H1 (cell line): ENCODE measurements at regions not wholly inside any gene's neighbourhood (a gene's known extent, or its start where the extent isn't known, plus 50 kb on each side); places are given as distances from the start of the nearest gene placed in this dataset.

ENCODE experiments used
- BCL11A ChIP-seq, 2 experiments: IDR thresholded peaks; one replicate each; pipeline ENCODE4 v1.6.1; 2011; ENCODE audit warnings: low read depth in 2 of 2, low read length in 2 of 2, mild to moderate bottlenecking in 2 of 2
- CTBP2 ChIP-seq: IDR thresholded peaks from 2 replicates; pipeline ENCODE4 v1.7.0; 2011; ENCODE audit warnings: borderline replicate concordance, mild to moderate bottlenecking, moderate library complexity, mixed read lengths, low read length; ENCODE audit not compliant: insufficient read depth, insufficient read length
- EP300 ChIP-seq, 2 experiments: IDR thresholded peaks; 1 replicate in 1 of 2; 2 replicates in 1 of 2; pipeline ENCODE4 v1.6.1; 2011 to 2012; ENCODE audit warnings: low read depth in 2 of 2, low read length in 2 of 2, mild to moderate bottlenecking in 2 of 2, borderline replicate concordance in 1 of 2, inconsistent platforms in 1 of 2, moderate library complexity in 1 of 2
- FOSL1 ChIP-seq: IDR thresholded peaks from 2 replicates; pipeline ENCODE4 v1.6.1; 2011; ENCODE audit warnings: mild to moderate bottlenecking, low read depth, low read length, moderate library complexity; ENCODE audit not compliant: insufficient read depth
- KDM4A ChIP-seq: IDR thresholded peaks from one replicate; pipeline ENCODE4 v1.7.1; 2012; ENCODE audit warnings: low read depth, mild to moderate bottlenecking, moderate library complexity, low read length, inconsistent platforms; ENCODE audit not compliant: severe bottlenecking
- POLR2AphosphoS5 ChIP-seq: IDR thresholded peaks from 2 replicates; pipeline ENCODE4 v1.6.1; 2011; ENCODE audit warnings: low read depth, low read length
- RAD21 ChIP-seq, 2 experiments: IDR thresholded peaks in 1 of 2; conservative IDR thresholded peaks in 1 of 2; 2 replicates each; pipeline ENCODE4 v1.6.1; 2011; ENCODE audit warnings: low read depth in 2 of 2, low read length in 2 of 2, improper control_type of control experiment in 1 of 2, inconsistent platforms in 1 of 2, mild to moderate bottlenecking in 1 of 2, moderate library complexity in 1 of 2
- SIRT6 ChIP-seq: IDR thresholded peaks from one replicate; pipeline ENCODE4 v1.7.1; 2012; ENCODE audit warnings: low read length, inconsistent platforms
- TF ChIP-seq, protein P1 (sequence below): fragments of 300-600 bp; sonication (generic); IDR thresholded peaks from 2 replicates; pipeline ENCODE4 v1.7.1; 2012; ENCODE audit warnings: low read length, moderate library complexity, mild to moderate bottlenecking, inconsistent platforms; ENCODE audit not compliant: insufficient replicate concordance

GRCh38 chr15:81660976-81661375 is 287.0 kb upstream of the TMC3 start (continued):
- TF ChIP-seq, protein P1, sequence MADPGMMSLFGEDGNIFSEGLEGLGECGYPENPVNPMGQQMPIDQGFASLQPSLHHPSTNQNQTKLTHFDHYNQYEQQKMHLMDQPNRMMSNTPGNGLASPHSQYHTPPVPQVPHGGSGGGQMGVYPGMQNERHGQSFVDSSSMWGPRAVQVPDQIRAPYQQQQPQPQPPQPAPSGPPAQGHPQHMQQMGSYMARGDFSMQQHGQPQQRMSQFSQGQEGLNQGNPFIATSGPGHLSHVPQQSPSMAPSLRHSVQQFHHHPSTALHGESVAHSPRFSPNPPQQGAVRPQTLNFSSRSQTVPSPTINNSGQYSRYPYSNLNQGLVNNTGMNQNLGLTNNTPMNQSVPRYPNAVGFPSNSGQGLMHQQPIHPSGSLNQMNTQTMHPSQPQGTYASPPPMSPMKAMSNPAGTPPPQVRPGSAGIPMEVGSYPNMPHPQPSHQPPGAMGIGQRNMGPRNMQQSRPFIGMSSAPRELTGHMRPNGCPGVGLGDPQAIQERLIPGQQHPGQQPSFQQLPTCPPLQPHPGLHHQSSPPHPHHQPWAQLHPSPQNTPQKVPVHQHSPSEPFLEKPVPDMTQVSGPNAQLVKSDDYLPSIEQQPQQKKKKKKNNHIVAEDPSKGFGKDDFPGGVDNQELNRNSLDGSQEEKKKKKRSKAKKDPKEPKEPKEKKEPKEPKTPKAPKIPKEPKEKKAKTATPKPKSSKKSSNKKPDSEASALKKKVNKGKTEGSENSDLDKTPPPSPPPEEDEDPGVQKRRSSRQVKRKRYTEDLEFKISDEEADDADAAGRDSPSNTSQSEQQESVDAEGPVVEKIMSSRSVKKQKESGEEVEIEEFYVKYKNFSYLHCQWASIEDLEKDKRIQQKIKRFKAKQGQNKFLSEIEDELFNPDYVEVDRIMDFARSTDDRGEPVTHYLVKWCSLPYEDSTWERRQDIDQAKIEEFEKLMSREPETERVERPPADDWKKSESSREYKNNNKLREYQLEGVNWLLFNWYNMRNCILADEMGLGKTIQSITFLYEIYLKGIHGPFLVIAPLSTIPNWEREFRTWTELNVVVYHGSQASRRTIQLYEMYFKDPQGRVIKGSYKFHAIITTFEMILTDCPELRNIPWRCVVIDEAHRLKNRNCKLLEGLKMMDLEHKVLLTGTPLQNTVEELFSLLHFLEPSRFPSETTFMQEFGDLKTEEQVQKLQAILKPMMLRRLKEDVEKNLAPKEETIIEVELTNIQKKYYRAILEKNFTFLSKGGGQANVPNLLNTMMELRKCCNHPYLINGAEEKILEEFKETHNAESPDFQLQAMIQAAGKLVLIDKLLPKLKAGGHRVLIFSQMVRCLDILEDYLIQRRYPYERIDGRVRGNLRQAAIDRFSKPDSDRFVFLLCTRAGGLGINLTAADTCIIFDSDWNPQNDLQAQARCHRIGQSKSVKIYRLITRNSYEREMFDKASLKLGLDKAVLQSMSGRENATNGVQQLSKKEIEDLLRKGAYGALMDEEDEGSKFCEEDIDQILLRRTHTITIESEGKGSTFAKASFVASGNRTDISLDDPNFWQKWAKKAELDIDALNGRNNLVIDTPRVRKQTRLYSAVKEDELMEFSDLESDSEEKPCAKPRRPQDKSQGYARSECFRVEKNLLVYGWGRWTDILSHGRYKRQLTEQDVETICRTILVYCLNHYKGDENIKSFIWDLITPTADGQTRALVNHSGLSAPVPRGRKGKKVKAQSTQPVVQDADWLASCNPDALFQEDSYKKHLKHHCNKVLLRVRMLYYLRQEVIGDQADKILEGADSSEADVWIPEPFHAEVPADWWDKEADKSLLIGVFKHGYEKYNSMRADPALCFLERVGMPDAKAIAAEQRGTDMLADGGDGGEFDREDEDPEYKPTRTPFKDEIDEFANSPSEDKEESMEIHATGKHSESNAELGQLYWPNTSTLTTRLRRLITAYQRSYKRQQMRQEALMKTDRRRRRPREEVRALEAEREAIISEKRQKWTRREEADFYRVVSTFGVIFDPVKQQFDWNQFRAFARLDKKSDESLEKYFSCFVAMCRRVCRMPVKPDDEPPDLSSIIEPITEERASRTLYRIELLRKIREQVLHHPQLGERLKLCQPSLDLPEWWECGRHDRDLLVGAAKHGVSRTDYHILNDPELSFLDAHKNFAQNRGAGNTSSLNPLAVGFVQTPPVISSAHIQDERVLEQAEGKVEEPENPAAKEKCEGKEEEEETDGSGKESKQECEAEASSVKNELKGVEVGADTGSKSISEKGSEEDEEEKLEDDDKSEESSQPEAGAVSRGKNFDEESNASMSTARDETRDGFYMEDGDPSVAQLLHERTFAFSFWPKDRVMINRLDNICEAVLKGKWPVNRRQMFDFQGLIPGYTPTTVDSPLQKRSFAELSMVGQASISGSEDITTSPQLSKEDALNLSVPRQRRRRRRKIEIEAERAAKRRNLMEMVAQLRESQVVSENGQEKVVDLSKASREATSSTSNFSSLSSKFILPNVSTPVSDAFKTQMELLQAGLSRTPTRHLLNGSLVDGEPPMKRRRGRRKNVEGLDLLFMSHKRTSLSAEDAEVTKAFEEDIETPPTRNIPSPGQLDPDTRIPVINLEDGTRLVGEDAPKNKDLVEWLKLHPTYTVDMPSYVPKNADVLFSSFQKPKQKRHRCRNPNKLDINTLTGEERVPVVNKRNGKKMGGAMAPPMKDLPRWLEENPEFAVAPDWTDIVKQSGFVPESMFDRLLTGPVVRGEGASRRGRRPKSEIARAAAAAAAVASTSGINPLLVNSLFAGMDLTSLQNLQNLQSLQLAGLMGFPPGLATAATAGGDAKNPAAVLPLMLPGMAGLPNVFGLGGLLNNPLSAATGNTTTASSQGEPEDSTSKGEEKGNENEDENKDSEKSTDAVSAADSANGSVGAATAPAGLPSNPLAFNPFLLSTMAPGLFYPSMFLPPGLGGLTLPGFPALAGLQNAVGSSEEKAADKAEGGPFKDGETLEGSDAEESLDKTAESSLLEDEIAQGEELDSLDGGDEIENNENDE: no peak
- TF ChIP-seq BCL11A (IDR thresholded peaks at IDR 0.05; ENCODE audit: low read depth in 2 of 2, low read length in 2 of 2) (no peak), SIRT6 (no peak), POLR2AphosphoS5 (no peak), KDM4A (no peak), EP300 (IDR thresholded peaks at IDR 0.05; ENCODE audit: borderline replicate concordance in 1 of 2, low read depth in 2 of 2, low read length in 2 of 2) (no peak), RAD21 (IDR thresholded peaks at IDR 0.05 in 1 of 2, conservative IDR thresholded peaks at IDR 0.05 in 1 of 2; ENCODE audit: low read depth in 2 of 2, low read length in 2 of 2) (no peak), CTBP2 (no peak), FOSL1 (no peak)
